DND-41 (cell line): ENCODE measurements at regions not wholly inside any gene's neighbourhood (a gene's known extent, or its start where the extent isn't known, plus 50 kb on each side); places are given as distances from the start of the nearest gene placed in this dataset.

ENCODE experiments used
- EZH2 ChIP-seq: IDR thresholded peaks from 3 replicates; pipeline ENCODE4 v1.6.1; 2012; ENCODE audit warnings: borderline replicate concordance, low read depth, mild to moderate bottlenecking, moderate library complexity, low read length, inconsistent platforms; ENCODE audit not compliant: severe bottlenecking
- TF ChIP-seq, protein P1 (sequence below): IDR thresholded peaks from 2 replicates; pipeline ENCODE4 v1.5.1; 2012; ENCODE audit warnings: borderline replicate concordance, low read length, moderate library complexity, mild to moderate bottlenecking; ENCODE audit not compliant: poor library complexity, severe bottlenecking; ENCODE audit errors: extremely low read depth

DNA sequence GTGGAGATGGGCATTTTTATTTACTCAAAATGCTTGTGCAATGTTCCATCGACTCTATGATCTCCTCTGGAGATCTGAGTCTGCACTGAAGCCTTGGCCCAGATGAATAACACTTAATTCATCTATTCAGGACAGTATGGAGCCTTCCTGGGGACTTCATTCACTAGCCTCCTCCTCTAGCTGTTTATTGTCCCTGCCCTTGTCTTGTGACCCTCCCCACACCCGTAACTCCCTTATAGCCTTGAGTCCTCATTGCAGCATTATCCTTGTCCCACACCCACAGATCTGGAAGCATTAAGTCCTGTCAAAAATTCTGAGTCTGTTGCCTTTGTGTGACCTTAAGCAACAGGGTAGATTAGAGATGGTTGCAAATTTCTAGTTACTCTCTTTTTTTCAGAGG, 138.3 kb upstream of the LMO4 start:
- TF ChIP-seq, protein P1, sequence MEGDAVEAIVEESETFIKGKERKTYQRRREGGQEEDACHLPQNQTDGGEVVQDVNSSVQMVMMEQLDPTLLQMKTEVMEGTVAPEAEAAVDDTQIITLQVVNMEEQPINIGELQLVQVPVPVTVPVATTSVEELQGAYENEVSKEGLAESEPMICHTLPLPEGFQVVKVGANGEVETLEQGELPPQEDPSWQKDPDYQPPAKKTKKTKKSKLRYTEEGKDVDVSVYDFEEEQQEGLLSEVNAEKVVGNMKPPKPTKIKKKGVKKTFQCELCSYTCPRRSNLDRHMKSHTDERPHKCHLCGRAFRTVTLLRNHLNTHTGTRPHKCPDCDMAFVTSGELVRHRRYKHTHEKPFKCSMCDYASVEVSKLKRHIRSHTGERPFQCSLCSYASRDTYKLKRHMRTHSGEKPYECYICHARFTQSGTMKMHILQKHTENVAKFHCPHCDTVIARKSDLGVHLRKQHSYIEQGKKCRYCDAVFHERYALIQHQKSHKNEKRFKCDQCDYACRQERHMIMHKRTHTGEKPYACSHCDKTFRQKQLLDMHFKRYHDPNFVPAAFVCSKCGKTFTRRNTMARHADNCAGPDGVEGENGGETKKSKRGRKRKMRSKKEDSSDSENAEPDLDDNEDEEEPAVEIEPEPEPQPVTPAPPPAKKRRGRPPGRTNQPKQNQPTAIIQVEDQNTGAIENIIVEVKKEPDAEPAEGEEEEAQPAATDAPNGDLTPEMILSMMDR: no peak
- no peak for TF ChIP-seq EZH2
